ENCODE measurements at regions not wholly inside any gene's neighbourhood (a gene's known extent, or its start where the extent isn't known, plus 50 kb on each side); places are given as distances from the start of the nearest gene placed in this dataset.
A peak's percentile ranks its signal among the peaks of the same experiment; 100 is the strongest.

DNA sequence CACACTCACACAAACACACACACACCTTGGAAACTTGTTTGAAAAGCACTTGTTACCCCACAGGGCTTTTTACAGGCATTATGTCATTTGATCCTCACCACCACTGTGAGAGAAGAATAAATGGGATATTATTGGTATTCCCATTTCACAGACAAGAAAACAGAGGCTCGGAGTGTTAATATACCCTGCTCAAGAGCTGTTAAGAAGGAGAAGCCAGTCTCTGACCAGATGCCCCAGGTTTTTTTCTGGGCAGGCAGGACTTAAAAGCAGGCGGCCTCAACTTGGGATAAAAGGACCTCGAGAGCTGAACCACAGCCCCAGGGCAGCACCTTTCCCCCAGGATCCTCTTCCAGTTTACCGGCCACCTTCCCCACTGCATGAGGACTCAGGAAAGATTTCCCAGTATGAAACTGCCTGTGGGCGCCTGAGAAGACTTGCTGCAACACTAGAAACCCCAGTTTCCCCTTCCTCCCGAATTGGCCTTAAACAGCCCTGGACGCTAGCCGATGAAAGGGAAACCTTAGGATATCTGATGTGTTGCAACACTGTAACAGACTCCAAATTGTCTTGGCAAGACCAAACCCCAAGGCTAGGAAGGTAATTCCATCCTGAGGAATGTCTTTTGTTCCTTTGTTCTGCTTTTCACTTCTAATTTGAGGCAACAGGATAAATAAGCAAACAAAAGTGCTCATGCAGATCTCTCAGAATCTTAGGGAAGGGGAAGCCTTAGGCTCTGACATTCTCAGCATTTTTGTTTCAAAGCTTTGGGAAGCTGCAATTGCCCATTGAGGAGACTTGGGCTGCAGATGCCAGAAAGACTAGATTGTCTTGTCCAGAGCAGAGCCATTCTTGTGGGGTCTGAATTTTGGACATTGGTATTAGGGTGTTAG, 173.5 kb downstream of the TRIM29 start:
- Histone ChIP-seq H3K9me3 (ENCODE audit: control insufficient read depth, low read length) (no peaks in the 10 kb centered on the region), H3K4me1 (ENCODE audit: control insufficient read depth, insufficient read depth, low read length, poor library complexity, severe bottlenecking) (peaks cover 5% of the 10 kb centered on the region), H3K36me3 (ENCODE audit: control insufficient read depth, insufficient read depth, low read length) (no peaks in the 10 kb centered on the region), H3K27ac (ENCODE audit: low read depth, low read length, severe bottlenecking) (peak overlapping the region; percentile 53), H3K4me3 (ENCODE audit: extremely low read depth, insufficient read depth, low read length, poor library complexity, severe bottlenecking) (no peak overlapping the region)
- 64 to 71% methylated on average over 2 to 6 of the region's 8 CpGs for WGBS, 2 experiments (ENCODE audit: insufficient coverage in 2 of 2)

DNA sequence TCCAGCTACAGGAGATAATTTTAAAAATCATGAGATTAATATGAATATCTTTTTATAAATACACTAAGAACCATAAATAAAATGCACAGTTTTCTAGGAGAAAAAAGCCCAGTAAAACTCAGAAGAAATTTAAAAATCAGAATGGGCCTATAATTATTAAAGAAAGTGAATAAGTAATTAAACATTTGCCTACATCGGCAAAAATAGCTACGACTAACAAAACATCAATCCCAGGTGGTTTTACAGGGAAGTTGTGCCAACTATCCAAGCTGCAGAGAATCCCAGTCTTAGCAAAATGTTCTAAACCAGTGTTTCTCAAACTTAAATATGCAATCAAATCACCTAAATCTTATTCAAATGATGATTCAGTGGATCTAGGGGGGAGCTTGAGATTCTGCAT, 180.0 kb downstream of the TRIM29 start:
- Histone ChIP-seq H3K36me3 (ENCODE audit: control insufficient read depth, insufficient read depth, low read length) (no peaks in the 10 kb centered on the region), H3K4me3 (ENCODE audit: extremely low read depth, insufficient read depth, low read length, poor library complexity, severe bottlenecking) (no peak overlapping the region), H3K27ac (ENCODE audit: low read depth, low read length, severe bottlenecking) (no peak overlapping the region), H3K9me3 (ENCODE audit: control insufficient read depth, low read length) (no peaks in the 10 kb centered on the region), H3K4me1 (ENCODE audit: control insufficient read depth, insufficient read depth, low read length, poor library complexity, severe bottlenecking) (no peaks in the 10 kb centered on the region)
- WGBS, 2 experiments (ENCODE audit: insufficient coverage in 2 of 2) = no CpG with 5 or more reads among the region's 2 CpGs

DNA sequence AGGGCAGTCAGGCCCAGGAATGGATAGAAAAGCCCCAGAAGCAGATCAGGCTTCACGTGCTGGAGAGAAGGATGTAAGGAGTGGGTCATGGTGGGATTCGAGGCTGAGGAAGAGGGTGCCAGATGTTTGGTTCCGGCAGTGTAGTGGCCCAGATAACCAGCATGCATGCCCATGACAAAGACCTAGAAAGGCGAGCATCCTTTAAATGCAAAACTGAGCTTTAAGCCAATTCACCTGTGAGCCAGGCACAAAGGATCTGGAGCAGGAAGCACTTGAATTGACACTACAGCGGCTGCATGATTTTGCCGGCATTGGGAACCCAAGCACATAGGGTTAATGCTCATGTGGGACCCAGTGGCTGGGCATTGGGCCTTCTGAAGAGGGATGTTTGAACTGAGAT, 185.5 kb downstream of the TRIM29 start:
- Histone ChIP-seq H3K27ac (ENCODE audit: low read depth, low read length, severe bottlenecking) (no peak overlapping the region), H3K4me3 (ENCODE audit: extremely low read depth, insufficient read depth, low read length, poor library complexity, severe bottlenecking) (no peak overlapping the region), H3K9me3 (ENCODE audit: control insufficient read depth, low read length) (no peaks in the 10 kb centered on the region), H3K36me3 (ENCODE audit: control insufficient read depth, insufficient read depth, low read length) (no peaks in the 10 kb centered on the region), H3K4me1 (ENCODE audit: control insufficient read depth, insufficient read depth, low read length, poor library complexity, severe bottlenecking) (no peaks in the 10 kb centered on the region)
- WGBS, 2 experiments (ENCODE audit: insufficient coverage in 2 of 2) = 82 to 89% methylated on average over 6 of the region's 6 CpGs

DNA sequence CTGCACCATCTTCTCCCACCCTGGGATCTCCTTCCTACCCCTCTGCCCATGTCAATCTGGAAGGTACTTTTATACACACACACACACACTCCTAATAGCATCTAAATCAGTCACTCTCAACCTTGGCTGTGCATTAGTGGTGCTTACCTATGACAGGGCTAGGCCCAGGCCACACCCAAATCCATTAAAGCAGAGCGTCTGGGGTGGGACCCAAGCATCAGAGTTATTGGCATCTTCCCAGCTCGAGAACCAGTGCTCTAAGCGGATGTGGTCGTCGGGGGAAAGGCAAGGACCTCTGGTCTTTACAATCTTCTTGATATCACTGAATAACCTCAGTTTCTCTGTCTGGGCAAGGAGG, 194.6 kb downstream of the TRIM29 start:
- Histone ChIP-seq H3K4me1 (ENCODE audit: control insufficient read depth, insufficient read depth, low read length, poor library complexity, severe bottlenecking) (peaks cover 9% of the 10 kb centered on the region), H3K9me3 (ENCODE audit: control insufficient read depth, low read length) (no peaks in the 10 kb centered on the region), H3K4me3 (ENCODE audit: extremely low read depth, insufficient read depth, low read length, poor library complexity, severe bottlenecking) (no peak overlapping the region), H3K36me3 (ENCODE audit: control insufficient read depth, insufficient read depth, low read length) (no peaks in the 10 kb centered on the region), H3K27ac (ENCODE audit: low read depth, low read length, severe bottlenecking) (no peak overlapping the region)
- WGBS, 2 experiments (ENCODE audit: insufficient coverage in 2 of 2) = 76 to 88% methylated on average over 4 to 5 of the region's 5 CpGs

DNA sequence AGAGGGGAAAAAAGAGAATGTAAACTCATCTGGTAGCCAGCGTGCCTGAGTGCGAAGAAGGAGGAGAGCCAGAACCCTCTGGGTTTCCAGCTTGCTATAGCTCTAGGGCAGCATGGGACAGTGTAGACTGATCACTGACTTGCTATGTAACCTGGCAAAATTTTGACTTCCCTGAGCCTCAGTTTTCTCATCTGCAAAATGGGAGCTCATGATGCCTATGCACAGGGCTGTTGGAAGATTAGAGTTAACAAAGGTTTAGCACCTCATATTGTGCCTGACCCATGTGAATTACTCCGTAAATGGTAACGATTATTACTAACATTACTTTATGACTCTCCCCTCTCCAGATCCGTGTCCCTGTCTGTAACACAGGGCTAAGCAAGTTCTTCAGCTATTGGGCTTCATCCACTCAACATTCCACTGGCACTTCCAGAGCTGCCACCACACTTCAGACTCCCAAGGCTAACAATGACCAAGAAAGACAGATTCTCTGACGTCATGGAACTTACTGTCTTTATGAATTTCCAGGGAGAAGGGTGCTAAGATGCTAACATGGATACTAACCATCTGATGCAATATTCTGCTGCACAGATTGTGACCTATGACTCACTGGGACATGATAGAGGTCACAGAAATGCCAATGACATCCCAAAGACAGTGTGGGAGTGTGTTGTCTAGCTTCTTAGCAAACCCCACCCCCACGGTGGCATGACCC, 195.2 kb downstream of the TRIM29 start:
- peaks cover 9% of the 10 kb centered on the region for H3K4me1 ChIP-seq (ENCODE audit: control insufficient read depth, insufficient read depth, low read length, poor library complexity, severe bottlenecking)
- no peaks in the 10 kb centered on the region for H3K9me3 ChIP-seq (ENCODE audit: control insufficient read depth, low read length)
- H3K27ac ChIP-seq (ENCODE audit: low read depth, low read length, severe bottlenecking) = no peak overlapping the region
- H3K36me3 ChIP-seq (ENCODE audit: control insufficient read depth, insufficient read depth, low read length) = no peaks in the 10 kb centered on the region
- 88 to 99% methylated on average over 6 to 7 of the region's 7 CpGs for WGBS, 2 experiments (ENCODE audit: insufficient coverage in 2 of 2)
- H3K4me3 ChIP-seq (ENCODE audit: extremely low read depth, insufficient read depth, low read length, poor library complexity, severe bottlenecking) = no peak overlapping the region

DNA sequence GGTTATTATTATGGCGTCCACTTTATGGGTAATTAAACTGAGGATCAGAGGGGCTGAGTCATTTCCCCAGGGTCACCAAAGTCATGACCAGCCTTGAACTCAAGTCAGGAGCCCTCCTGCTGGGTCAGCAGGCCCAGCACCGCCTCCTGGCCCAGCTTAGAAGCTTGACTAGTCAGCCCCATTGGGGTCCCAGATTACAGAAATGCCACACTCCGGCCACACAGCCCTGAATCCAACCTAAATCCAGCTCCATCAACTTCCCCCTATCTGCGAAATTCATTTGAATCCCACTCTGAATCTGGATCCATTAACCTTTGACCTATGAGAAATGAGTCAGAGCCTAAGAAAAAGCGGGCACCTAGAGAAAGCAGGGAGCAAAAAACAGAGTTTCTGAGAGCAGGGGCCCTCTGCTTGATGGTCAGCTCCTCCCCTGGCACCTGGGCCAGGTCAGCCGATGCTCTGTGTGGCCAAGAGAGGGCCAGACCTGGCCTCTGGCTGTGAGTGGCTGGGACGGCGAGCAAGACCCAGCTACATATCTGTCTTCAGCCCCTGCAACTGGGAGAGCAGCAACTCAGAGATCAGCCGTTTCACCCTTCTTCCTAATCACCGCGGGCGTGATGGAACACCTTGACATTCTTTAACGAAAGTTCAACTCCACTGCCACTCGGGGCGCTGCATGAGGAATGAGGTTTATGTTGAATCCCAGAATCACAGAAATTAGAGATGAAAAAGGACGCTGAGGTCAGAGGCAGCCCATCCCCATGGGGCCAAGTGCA, 196.1 kb downstream of the TRIM29 start:
- Histone ChIP-seq H3K36me3 (ENCODE audit: control insufficient read depth, insufficient read depth, low read length) (no peaks in the 10 kb centered on the region), H3K9me3 (ENCODE audit: control insufficient read depth, low read length) (no peaks in the 10 kb centered on the region), H3K27ac (ENCODE audit: low read depth, low read length, severe bottlenecking) (no peak overlapping the region), H3K4me1 (ENCODE audit: control insufficient read depth, insufficient read depth, low read length, poor library complexity, severe bottlenecking) (peaks cover 9% of the 10 kb centered on the region), H3K4me3 (ENCODE audit: extremely low read depth, insufficient read depth, low read length, poor library complexity, severe bottlenecking) (no peak overlapping the region)
- 67 to 73% methylated on average over 11 to 13 of the region's 16 CpGs for WGBS, 2 experiments (ENCODE audit: insufficient coverage in 2 of 2)

DNA sequence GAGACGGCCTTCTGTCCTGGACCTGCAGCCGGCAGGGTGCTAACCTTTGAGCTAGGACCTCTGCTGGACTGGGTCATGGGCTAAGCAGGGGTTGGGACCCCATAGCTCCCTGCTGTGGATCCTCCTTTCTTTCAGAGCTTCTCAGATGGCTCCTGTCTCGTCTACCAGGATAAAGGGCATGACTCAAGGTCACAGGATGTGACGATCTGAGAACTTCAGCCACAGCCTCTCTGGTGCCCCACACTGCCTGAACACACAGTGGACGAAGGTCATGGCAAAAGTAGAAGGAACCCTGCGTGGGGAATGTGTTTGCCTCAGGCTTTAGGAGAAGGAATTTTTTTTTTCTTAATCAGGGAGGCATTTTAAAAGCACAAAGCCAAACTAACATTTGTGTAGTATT, 196.7 kb downstream of the TRIM29 start:
- no peak overlapping the region for H3K27ac ChIP-seq (ENCODE audit: low read depth, low read length, severe bottlenecking)
- H3K36me3 ChIP-seq (ENCODE audit: control insufficient read depth, insufficient read depth, low read length) = no peaks in the 10 kb centered on the region
- H3K4me1 ChIP-seq (ENCODE audit: control insufficient read depth, insufficient read depth, low read length, poor library complexity, severe bottlenecking) = peaks cover 9% of the 10 kb centered on the region
- H3K4me3 ChIP-seq (ENCODE audit: extremely low read depth, insufficient read depth, low read length, poor library complexity, severe bottlenecking) = no peak overlapping the region
- WGBS, 2 experiments (ENCODE audit: insufficient coverage in 2 of 2) = 84 to 91% methylated on average over 6 of the region's 6 CpGs
- no peaks in the 10 kb centered on the region for H3K9me3 ChIP-seq (ENCODE audit: control insufficient read depth, low read length)

DNA sequence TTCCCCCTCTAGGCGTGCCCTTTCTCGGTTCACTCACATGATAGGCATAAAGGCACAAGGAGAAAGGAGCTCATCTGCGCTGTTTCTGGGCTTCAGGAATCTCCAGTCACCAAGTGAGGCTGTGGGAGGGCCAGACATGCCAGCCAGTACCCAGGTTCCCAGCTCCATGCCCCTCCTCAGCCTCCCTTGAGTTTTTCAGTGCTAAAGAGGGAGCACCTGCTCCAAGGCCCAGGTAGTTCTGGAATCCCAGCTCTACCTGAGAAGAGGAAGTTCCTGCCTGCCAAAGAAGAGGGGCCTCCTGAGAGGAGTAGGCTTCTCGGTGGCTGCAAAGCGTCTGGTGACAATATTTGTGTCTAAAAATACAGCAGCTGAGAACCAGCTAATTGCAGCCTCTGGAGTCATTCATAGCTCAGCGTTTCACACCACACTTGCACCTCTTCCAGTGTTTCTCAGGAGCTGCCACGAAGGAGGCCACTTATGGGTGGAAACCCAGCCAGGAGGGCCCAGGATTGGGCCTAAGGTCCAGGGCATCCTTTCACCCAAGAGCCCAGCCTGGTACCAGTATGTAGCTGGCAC, 197.4 kb downstream of the TRIM29 start:
- 90 to 91% methylated on average over 7 of the region's 7 CpGs for WGBS, 2 experiments (ENCODE audit: insufficient coverage in 2 of 2)

DNA sequence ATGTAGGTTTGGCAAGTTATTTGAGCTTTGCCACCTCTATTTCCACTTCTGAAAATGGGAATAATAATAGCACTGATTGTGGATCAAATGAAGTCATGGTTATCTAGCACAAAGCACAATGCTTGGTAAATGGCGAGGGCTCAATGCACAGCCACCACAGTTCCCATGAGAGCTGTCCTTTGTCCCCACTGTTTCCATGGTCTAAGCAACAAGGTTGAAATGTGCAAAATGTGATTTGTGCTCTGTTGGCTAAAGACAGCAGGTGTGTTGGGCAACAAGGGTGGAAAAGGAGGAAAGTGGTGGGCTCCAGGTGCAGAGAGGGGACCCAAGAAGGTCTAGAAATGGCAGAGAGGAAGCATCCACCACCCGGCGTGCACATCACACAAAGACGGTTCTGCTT, 200.5 kb downstream of the TRIM29 start:
- H3K27ac ChIP-seq (ENCODE audit: low read depth, low read length, severe bottlenecking) = no peak overlapping the region
- peaks cover 9% of the 10 kb centered on the region for H3K4me1 ChIP-seq (ENCODE audit: control insufficient read depth, insufficient read depth, low read length, poor library complexity, severe bottlenecking)
- no peaks in the 10 kb centered on the region for H3K9me3 ChIP-seq (ENCODE audit: control insufficient read depth, low read length)
- WGBS, 2 experiments (ENCODE audit: insufficient coverage in 2 of 2) = 80 to 100% methylated on average over 1 to 4 of the region's 4 CpGs
- H3K36me3 ChIP-seq (ENCODE audit: control insufficient read depth, insufficient read depth, low read length) = no peaks in the 10 kb centered on the region
- no peak overlapping the region for H3K4me3 ChIP-seq (ENCODE audit: extremely low read depth, insufficient read depth, low read length, poor library complexity, severe bottlenecking)

More for the DNA sequence above, 197.4 kb downstream of the TRIM29 start:
- no peaks in the 10 kb centered on the region for H3K9me3 ChIP-seq (ENCODE audit: control insufficient read depth, low read length)
- no peaks in the 10 kb centered on the region for H3K36me3 ChIP-seq (ENCODE audit: control insufficient read depth, insufficient read depth, low read length)
- no peak overlapping the region for H3K27ac ChIP-seq (ENCODE audit: low read depth, low read length, severe bottlenecking)
- H3K4me3 ChIP-seq (ENCODE audit: extremely low read depth, insufficient read depth, low read length, poor library complexity, severe bottlenecking) = no peak overlapping the region
- peaks cover 9% of the 10 kb centered on the region for H3K4me1 ChIP-seq (ENCODE audit: control insufficient read depth, insufficient read depth, low read length, poor library complexity, severe bottlenecking)

DNA sequence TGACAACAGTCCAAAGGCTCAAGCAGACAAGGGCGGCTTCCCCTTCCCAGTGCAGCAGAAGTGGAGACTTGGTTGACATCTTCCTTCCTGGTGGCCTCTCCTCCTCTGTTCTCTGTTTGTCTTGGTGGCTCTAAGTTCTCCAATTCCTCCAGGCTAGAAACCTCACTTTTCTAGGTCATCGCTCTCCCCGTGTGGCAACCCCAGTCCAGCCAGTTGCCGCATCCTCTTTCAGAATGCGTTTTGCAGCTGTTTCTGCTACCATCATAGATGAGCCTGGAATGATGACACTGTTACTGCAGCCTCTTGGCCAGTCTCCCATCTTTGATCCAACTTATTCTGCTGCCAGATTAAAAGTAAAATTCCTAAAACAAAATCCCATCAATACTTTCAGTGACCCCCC, 201.5 kb downstream of the TRIM29 start:
- no peaks in the 10 kb centered on the region for H3K36me3 ChIP-seq (ENCODE audit: control insufficient read depth, insufficient read depth, low read length)
- H3K4me3 ChIP-seq (ENCODE audit: extremely low read depth, insufficient read depth, low read length, poor library complexity, severe bottlenecking) = no peak overlapping the region
- no peaks in the 10 kb centered on the region for H3K9me3 ChIP-seq (ENCODE audit: control insufficient read depth, low read length)
- 83 to 91% methylated on average over 5 of the region's 5 CpGs for WGBS, 2 experiments (ENCODE audit: insufficient coverage in 2 of 2)
- H3K4me1 ChIP-seq (ENCODE audit: control insufficient read depth, insufficient read depth, low read length, poor library complexity, severe bottlenecking) = peaks cover 3% of the 10 kb centered on the region
- no peak overlapping the region for H3K27ac ChIP-seq (ENCODE audit: low read depth, low read length, severe bottlenecking)

Measured in mesodermal cell (in vitro differentiated cells).